ENCODE measurements at regions not wholly inside any gene's neighbourhood (a gene's known extent, or its start where the extent isn't known, plus 50 kb on each side); places are given as distances from the start of the nearest gene placed in this dataset.

- Mint-ChIP-seq H3K4me1 (peaks cover 4% of the 10 kb centered on the region), H3K4me3 (no peak overlapping the region), H3K36me3 (peaks cover 5% of the 10 kb centered on the region), H3K27me3 (peaks cover 1% of the 10 kb centered on the region), H3K27ac (no peak overlapping the region), H3K9me3 (peaks cover 5% of the 10 kb centered on the region)
- no peak for DNase-seq (ENCODE audit: low spot score in 2 of 2)
- no peak for ATAC-seq (ENCODE audit: low read depth)
Measured at GRCh38 chr12:67558775-67559174, 89.8 kb upstream of the DYRK2 start.

- peaks cover 4% of the 10 kb centered on the region for H3K4me1 Mint-ChIP-seq
- H3K9me3 Mint-ChIP-seq: peaks cover 5% of the 10 kb centered on the region
- DNase-seq (ENCODE audit: low spot score in 2 of 2) (no peak), ATAC-seq (ENCODE audit: low read depth) (no peak)
- H3K27ac Mint-ChIP-seq: no peak overlapping the region
- peaks cover 5% of the 10 kb centered on the region for H3K36me3 Mint-ChIP-seq
- H3K4me3 Mint-ChIP-seq: no peak overlapping the region
- H3K27me3 Mint-ChIP-seq: peaks cover 1% of the 10 kb centered on the region
Measured at GRCh38 chr12:67559751-67560150, 88.8 kb upstream of the DYRK2 start.

GRCh38 chr12:67562513-67563287 lies 85.8 kb upstream of the DYRK2 start:
- DNase-seq (ENCODE audit: low spot score in 2 of 2): no peak
- peaks cover 10% of the 10 kb centered on the region for H3K9me3 Mint-ChIP-seq
- no peak overlapping the region for H3K27ac Mint-ChIP-seq
- peaks cover 3% of the 10 kb centered on the region for H3K27me3 Mint-ChIP-seq
- peaks cover 7% of the 10 kb centered on the region for H3K36me3 Mint-ChIP-seq
- no peak for ATAC-seq (ENCODE audit: low read depth)
- H3K4me1 Mint-ChIP-seq: peaks cover under 1% of the 10 kb centered on the region
- H3K4me3 Mint-ChIP-seq: no peak overlapping the region

- peaks cover 2% of the 10 kb centered on the region for H3K4me1 Mint-ChIP-seq
- peaks cover 7% of the 10 kb centered on the region for H3K9me3 Mint-ChIP-seq
- DNase-seq (ENCODE audit: low spot score in 2 of 2) (no peak), ATAC-seq (ENCODE audit: low read depth) (no peak)
- H3K27ac Mint-ChIP-seq: no peak overlapping the region
- peaks cover 7% of the 10 kb centered on the region for H3K36me3 Mint-ChIP-seq
- no peak overlapping the region for H3K4me3 Mint-ChIP-seq
- H3K27me3 Mint-ChIP-seq: peaks cover 1% of the 10 kb centered on the region
Measured at GRCh38 chr12:67568055-67568454, 80.5 kb upstream of the DYRK2 start.

- no peak for DNase-seq (ENCODE audit: low spot score in 2 of 2)
- Mint-ChIP-seq H3K4me3 (no peak overlapping the region), H3K27me3 (no peaks in the 10 kb centered on the region), H3K4me1 (peaks cover 5% of the 10 kb centered on the region), H3K9me3 (peaks cover 4% of the 10 kb centered on the region), H3K36me3 (peaks cover 2% of the 10 kb centered on the region), H3K27ac (no peak overlapping the region)
- ATAC-seq (ENCODE audit: low read depth): no peak
Measured at GRCh38 chr12:67572492-67572891, 76.1 kb upstream of the DYRK2 start.

- DNase-seq (ENCODE audit: low spot score in 2 of 2): no peak
- Mint-ChIP-seq H3K27ac (no peak overlapping the region), H3K27me3 (no peaks in the 10 kb centered on the region), H3K4me3 (no peak overlapping the region), H3K9me3 (peaks cover 7% of the 10 kb centered on the region), H3K36me3 (peaks cover 2% of the 10 kb centered on the region), H3K4me1 (peaks cover 2% of the 10 kb centered on the region)
- no peak for ATAC-seq (ENCODE audit: low read depth)
Measured at GRCh38 chr12:67573566-67573965, 75.0 kb upstream of the DYRK2 start.

- ATAC-seq (ENCODE audit: low read depth) (no peak), DNase-seq (ENCODE audit: low spot score in 2 of 2) (no peak)
- peaks cover 13% of the 10 kb centered on the region for H3K4me1 Mint-ChIP-seq
- no peak overlapping the region for H3K27ac Mint-ChIP-seq
- H3K4me3 Mint-ChIP-seq: no peak overlapping the region
- H3K9me3 Mint-ChIP-seq: peaks cover 4% of the 10 kb centered on the region
- no peaks in the 10 kb centered on the region for H3K36me3 Mint-ChIP-seq
- no peaks in the 10 kb centered on the region for H3K27me3 Mint-ChIP-seq
Measured at GRCh38 chr12:67578976-67579661, 69.4 kb upstream of the DYRK2 start.

DNA sequence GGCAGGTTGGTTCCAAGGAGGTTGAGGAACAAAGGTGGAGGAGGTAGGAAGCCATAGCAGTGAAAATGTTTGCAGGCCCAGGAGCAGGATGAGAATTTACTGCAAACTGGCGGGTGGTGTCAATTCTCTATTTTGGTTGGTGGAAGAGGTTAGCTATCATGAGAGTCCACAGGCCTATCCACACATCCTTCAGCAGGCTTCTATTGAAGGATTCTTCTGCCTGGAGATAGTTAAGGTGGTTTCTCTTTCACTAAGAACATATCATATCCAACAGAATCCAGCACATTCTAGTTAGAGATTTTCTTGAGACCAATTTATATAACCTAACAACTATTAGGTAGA lies 68.9 kb upstream of the DYRK2 start:
- no peak for ATAC-seq (ENCODE audit: low read depth)
- Mint-ChIP-seq H3K9me3 (peaks cover 4% of the 10 kb centered on the region), H3K27me3 (no peaks in the 10 kb centered on the region), H3K4me3 (no peak overlapping the region), H3K36me3 (no peaks in the 10 kb centered on the region), H3K27ac (no peak overlapping the region), H3K4me1 (peaks cover 13% of the 10 kb centered on the region)
- DNase-seq (ENCODE audit: low spot score in 2 of 2): no peak

DNA sequence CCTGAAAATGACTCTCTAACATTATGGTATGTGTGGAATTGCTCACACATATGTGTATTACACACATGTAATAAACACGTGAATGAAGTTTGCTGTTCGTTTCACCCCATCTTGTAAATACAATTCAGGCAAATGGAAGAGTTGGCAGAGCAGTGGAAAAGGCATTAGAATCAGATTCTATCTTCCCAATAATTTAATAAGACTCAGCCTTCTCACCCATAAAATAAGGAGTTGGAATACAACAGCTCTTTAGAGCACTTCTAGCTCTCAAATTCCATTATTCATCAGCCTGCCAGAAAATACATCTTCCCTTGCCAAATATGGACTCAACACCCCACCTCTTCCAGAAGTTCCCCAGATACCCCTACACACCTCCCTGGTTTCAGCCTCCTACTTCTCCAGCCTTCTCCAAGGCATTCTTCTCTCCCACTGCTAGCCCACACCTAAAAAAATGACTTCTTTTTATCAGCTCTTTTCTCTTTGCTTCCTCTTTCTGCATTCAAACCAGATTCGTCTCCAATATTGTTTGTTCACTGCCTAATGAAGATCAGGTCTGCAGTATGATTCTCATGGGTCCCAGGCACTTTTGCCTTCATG lies 66.2 kb upstream of the DYRK2 start:
- Mint-ChIP-seq H3K27ac (no peak overlapping the region), H3K36me3 (no peaks in the 10 kb centered on the region), H3K27me3 (no peaks in the 10 kb centered on the region), H3K9me3 (peaks cover 3% of the 10 kb centered on the region), H3K4me1 (peaks cover 10% of the 10 kb centered on the region), H3K4me3 (no peak overlapping the region)
- ATAC-seq (ENCODE audit: low read depth) (no peak), DNase-seq (ENCODE audit: low spot score in 2 of 2) (no peak)

DNA sequence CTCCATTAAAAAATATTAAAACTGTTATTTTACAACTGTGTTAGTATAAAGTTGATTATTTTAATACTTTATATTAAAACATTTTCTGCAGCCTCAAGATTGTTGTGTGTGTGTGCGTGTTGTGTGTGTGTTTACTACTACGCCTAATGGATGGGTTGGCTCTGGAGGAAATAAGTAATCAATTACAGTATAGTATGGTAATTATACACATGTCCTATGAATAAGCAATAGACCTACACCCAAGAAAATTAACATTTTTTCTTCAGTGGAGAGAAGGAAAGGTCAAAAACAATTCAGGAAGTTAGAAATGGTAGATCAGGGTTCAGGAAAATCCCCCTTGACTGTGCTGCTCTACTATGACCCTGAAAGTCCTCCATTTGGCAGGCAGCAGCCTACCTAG lies 65.7 kb upstream of the DYRK2 start:
- Mint-ChIP-seq H3K27me3 (no peaks in the 10 kb centered on the region), H3K27ac (no peak overlapping the region), H3K4me3 (no peak overlapping the region), H3K4me1 (peaks cover 10% of the 10 kb centered on the region), H3K9me3 (no peaks in the 10 kb centered on the region), H3K36me3 (no peaks in the 10 kb centered on the region)
- DNase-seq (ENCODE audit: low spot score in 2 of 2): no peak
- ATAC-seq (ENCODE audit: low read depth): no peak

DNA sequence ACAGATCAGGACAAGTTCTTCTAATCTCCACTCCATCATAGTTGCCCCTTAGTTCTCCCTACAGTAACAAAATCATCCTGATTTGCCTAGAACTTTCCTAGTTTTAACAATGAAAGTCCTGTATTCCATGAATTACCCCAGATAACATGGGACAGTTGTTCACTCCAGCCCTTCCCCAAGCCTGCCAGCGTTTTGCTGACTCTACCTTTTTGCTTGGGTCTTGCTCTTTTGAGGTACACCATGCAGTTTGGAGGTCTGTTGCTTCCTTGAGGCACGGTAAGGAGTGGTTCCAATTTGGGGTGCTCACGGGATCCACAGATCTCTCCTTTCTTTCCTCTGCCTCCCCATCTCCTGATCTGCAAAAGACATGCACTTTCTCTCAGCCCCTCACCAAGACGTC lies 61.6 kb upstream of the DYRK2 start:
- Mint-ChIP-seq H3K27me3 (no peaks in the 10 kb centered on the region), H3K9me3 (peaks cover 2% of the 10 kb centered on the region), H3K36me3 (peaks cover under 1% of the 10 kb centered on the region), H3K4me1 (peaks cover 12% of the 10 kb centered on the region), H3K27ac (no peak overlapping the region), H3K4me3 (no peak overlapping the region)
- DNase-seq (ENCODE audit: low spot score in 2 of 2): no peak
- no peak for ATAC-seq (ENCODE audit: low read depth)

GRCh38 chr12:67589078-67589477 lies 59.5 kb upstream of the DYRK2 start:
- Mint-ChIP-seq H3K36me3 (peaks cover 2% of the 10 kb centered on the region), H3K4me3 (no peak overlapping the region), H3K27ac (no peak overlapping the region), H3K27me3 (no peaks in the 10 kb centered on the region), H3K9me3 (peaks cover 5% of the 10 kb centered on the region), H3K4me1 (peaks cover 21% of the 10 kb centered on the region)
- DNase-seq (ENCODE audit: low spot score in 2 of 2) (no peak), ATAC-seq (ENCODE audit: low read depth) (no peak)

- no peak for ATAC-seq (ENCODE audit: low read depth)
- H3K9me3 Mint-ChIP-seq: peaks cover 5% of the 10 kb centered on the region
- H3K27ac Mint-ChIP-seq: no peak overlapping the region
- no peak overlapping the region for H3K4me3 Mint-ChIP-seq
- H3K27me3 Mint-ChIP-seq: no peaks in the 10 kb centered on the region
- peaks cover 2% of the 10 kb centered on the region for H3K36me3 Mint-ChIP-seq
- no peak for DNase-seq (ENCODE audit: low spot score in 2 of 2)
- H3K4me1 Mint-ChIP-seq: peaks cover 24% of the 10 kb centered on the region
Measured at GRCh38 chr12:67590149-67590790, 58.3 kb upstream of the DYRK2 start.

Data from memory B cell (primary cell).